GM23338 (cell line): ENCODE measurements at regions not wholly inside any gene's neighbourhood (a gene's known extent, or its start where the extent isn't known, plus 50 kb on each side); places are given as distances from the start of the nearest gene placed in this dataset.
A peak's percentile ranks its signal among the peaks of the same experiment; 100 is the strongest.

ENCODE experiments used
- ATAC-seq: fragments of 200-7000 bp; cut with Tn5 transposase; 3 replicates; pipeline ENCODE4 v1.9.1; 2020
- DNase-seq: peaks from one replicate; pipeline ENCODE4 v3.0.0-alpha.2; 2015; ENCODE audit warnings: low spot score
- H2AFZ ChIP-seq: fragments of 200-600 bp; sonication (generic); 2 replicates; pipeline ENCODE4 v1.8.0; 2016; ENCODE audit warnings: antibody characterized with exemption, mild to moderate bottlenecking, moderate library complexity
- H3F3A ChIP-seq: fragments of 200-600 bp; sonication (generic); replicated peaks from 2 replicates; pipeline ENCODE4 v1.8.0; 2017; ENCODE audit warnings: antibody characterized with exemption, mixed run types, low read depth
- H3K27ac ChIP-seq: fragments of 200-600 bp; sonication (generic); 2 replicates; pipeline ENCODE4 v1.6.1; 2016; ENCODE audit warnings: low read depth
- H3K27me3 ChIP-seq: fragments of 200-600 bp; sonication (generic); 2 replicates; pipeline ENCODE4 v1.8.0; 2016; ENCODE audit warnings: mild to moderate bottlenecking, mixed run types, moderate library complexity; ENCODE audit not compliant: insufficient read depth
- H3K36me3 ChIP-seq: fragments of 200-600 bp; sonication (generic); 2 replicates; pipeline ENCODE4 v1.8.0; 2016; ENCODE audit warnings: mild to moderate bottlenecking; ENCODE audit not compliant: insufficient read depth
- H3K4me1 ChIP-seq: fragments of 200-600 bp; sonication (generic); 2 replicates; pipeline ENCODE4 v1.8.0; 2016; ENCODE audit warnings: mild to moderate bottlenecking, moderate library complexity; ENCODE audit not compliant: insufficient read depth
- H3K4me2 ChIP-seq: fragments of 200-600 bp; sonication (generic); 2 replicates; pipeline ENCODE4 v1.7.1; 2017; ENCODE audit warnings: mixed run types
- H3K4me3 ChIP-seq: fragments of 200-600 bp; sonication (generic); 2 replicates; pipeline ENCODE4 v1.6.1; 2016; ENCODE audit warnings: mixed run types
- H3K79me2 ChIP-seq: fragments of 200-600 bp; sonication (generic); replicated peaks from 2 replicates; pipeline ENCODE4 v1.8.0; 2017; ENCODE audit warnings: mild to moderate bottlenecking; ENCODE audit not compliant: insufficient read depth
- H3K9me2 ChIP-seq: fragments of 200-600 bp; sonication (generic); 2 replicates; pipeline ENCODE4 v1.8.0; 2017; ENCODE audit not compliant: insufficient read depth
- H4K20me1 ChIP-seq: fragments of 200-600 bp; sonication (generic); replicated peaks from 2 replicates; pipeline ENCODE4 v1.8.0; 2017; ENCODE audit warnings: mild to moderate bottlenecking; ENCODE audit not compliant: insufficient read depth
- H3K27ac Mint-ChIP-seq: 2 replicates; pipeline ENCODE4 v1.8.0; 2020; ENCODE audit warnings: inconsistent platforms, mild to moderate bottlenecking, moderate library complexity, mixed read lengths
- H3K27me3 Mint-ChIP-seq: 3 replicates; pipeline ENCODE4 v1.8.0; 2022; ENCODE audit warnings: low read depth, mild to moderate bottlenecking, moderate library complexity, mixed read lengths, inconsistent platforms; ENCODE audit not compliant: insufficient read depth, poor library complexity
- H3K36me3 Mint-ChIP-seq: 3 replicates; pipeline ENCODE4 v1.8.0; 2021; ENCODE audit warnings: low read depth, mild to moderate bottlenecking, inconsistent platforms, moderate library complexity, mixed read lengths
- H3K4me1 Mint-ChIP-seq: 3 replicates; pipeline ENCODE4 v1.8.0; 2020; ENCODE audit warnings: mild to moderate bottlenecking, inconsistent platforms, mixed read lengths
- H3K4me3 Mint-ChIP-seq: 3 replicates; pipeline ENCODE4 v1.8.0; 2021; ENCODE audit warnings: moderate library complexity, mild to moderate bottlenecking, inconsistent platforms, mixed read lengths
- H3K9me3 Mint-ChIP-seq: 3 replicates; pipeline ENCODE4 v1.8.0; 2020; ENCODE audit warnings: moderate library complexity, mild to moderate bottlenecking, inconsistent platforms, mixed read lengths
- CTCF ChIP-seq, 2 experiments: fragments of 200-600 bp in 1 of 2; sonication (generic) in 1 of 2; conservative IDR thresholded peaks; 2 replicates each; pipeline versions ENCODE4 v1.5.1 to v1.6.1; 2016 to 2017; ENCODE audit warnings: antibody characterized with exemption in 2 of 2, low read depth in 2 of 2, mild to moderate bottlenecking in 2 of 2, moderate library complexity in 1 of 2
- ETS1 ChIP-seq: IDR thresholded peaks from 2 replicates; pipeline ENCODE4 v1.6.1; 2016; ENCODE audit warnings: antibody characterized with exemption
- EZH2 ChIP-seq: fragments of 200-600 bp; sonication (generic); IDR thresholded peaks from one replicate; pipeline ENCODE4 v1.8.0; 2017; ENCODE audit warnings: antibody characterized with exemption, mild to moderate bottlenecking, low read depth; ENCODE audit not compliant: unreplicated experiment
- EZH2phosphoT487 ChIP-seq: fragments of 200-600 bp; sonication (generic); IDR thresholded peaks from one replicate; pipeline ENCODE4 v1.8.1; 2018; ENCODE audit warnings: antibody characterized with exemption; ENCODE audit not compliant: unreplicated experiment
- JUNB ChIP-seq: IDR thresholded peaks from one replicate; pipeline ENCODE4 v1.6.1; 2016; ENCODE audit warnings: antibody characterized with exemption; ENCODE audit not compliant: unreplicated experiment
- NANOG ChIP-seq: IDR thresholded peaks from 2 replicates; pipeline ENCODE4 v1.6.1; 2016; ENCODE audit warnings: antibody characterized with exemption, borderline replicate concordance
- POLR2AphosphoS5 ChIP-seq: IDR thresholded peaks from 2 replicates; pipeline ENCODE4 v1.6.1; 2016; ENCODE audit warnings: antibody characterized with exemption, low read depth
- STAT1 ChIP-seq: IDR thresholded peaks from one replicate; pipeline ENCODE4 v1.6.1; 2016; ENCODE audit warnings: antibody characterized with exemption; ENCODE audit not compliant: unreplicated experiment
- ZNF331 ChIP-seq: fragments of 250-450 bp; sonication (Bioruptor Pico); IDR thresholded peaks from 2 replicates; pipeline ENCODE4 v1.5.0; 2020; ENCODE audit warnings: low read depth, mild to moderate bottlenecking, moderate library complexity
- ZNF462 ChIP-seq: fragments of 250-450 bp; sonication (Bioruptor Pico); IDR thresholded peaks from 2 replicates; pipeline ENCODE4 v1.5.0; 2020; ENCODE audit warnings: mild to moderate bottlenecking, moderate library complexity

- no peak overlapping the region for H2AFZ ChIP-seq
- no peaks in the 10 kb centered on the region for H3K36me3 ChIP-seq
- H3K4me2 ChIP-seq = no peak overlapping the region
- Mint-ChIP-seq H3K9me3 (no peaks in the 10 kb centered on the region), H3K36me3 (no peaks in the 10 kb centered on the region), H3K27me3 (peaks cover 10% of the 10 kb centered on the region), H3K4me1 (peaks cover 9% of the 10 kb centered on the region; the same call in 2 of the 3 replicates), H3K27ac (no peak overlapping the region), H3K4me3 (no peak overlapping the region)
- TF ChIP-seq EZH2phosphoT487 = no peak
- no peak for TF ChIP-seq JUNB
- no peak for TF ChIP-seq ZNF331 (CRISPR knock-in tag)
- no peak for TF ChIP-seq EZH2
- TF ChIP-seq CTCF (conservative IDR thresholded peaks at IDR 0.05; ENCODE audit: low read depth in 2 of 2) = no peak
- no peak for TF ChIP-seq POLR2AphosphoS5
- TF ChIP-seq STAT1 = no peak
- no peak for TF ChIP-seq NANOG
- no peak for TF ChIP-seq ETS1
- H3K9me2 ChIP-seq = no peaks in the 10 kb centered on the region
- H3K4me1 ChIP-seq = no peaks in the 10 kb centered on the region; the same call in 1 of the 2 replicates
- no peaks in the 10 kb centered on the region for H3K79me2 ChIP-seq
- ATAC-seq (no peak), DNase-seq (no peak)
- H3K27me3 ChIP-seq = no peaks in the 10 kb centered on the region
- H3K27ac ChIP-seq = no peak overlapping the region
- H4K20me1 ChIP-seq = no peaks in the 10 kb centered on the region
- H3F3A ChIP-seq = no peaks in the 10 kb centered on the region
- H3K4me3 ChIP-seq = no peak overlapping the region
Observed at GRCh38 chr6:44725070-44725469, 337.6 kb downstream of the CDC5L start.

GRCh38 chr6:44727651-44728630, 340.4 kb downstream of the CDC5L start:
- Histone ChIP-seq H3K9me2 (no peaks in the 10 kb centered on the region), H3K4me3 (no peak overlapping the region), H3K27me3 (no peaks in the 10 kb centered on the region), H3K36me3 (no peaks in the 10 kb centered on the region), H3K79me2 (no peaks in the 10 kb centered on the region), H2AFZ (peak overlapping the region; percentile 87), H3K27ac (no peak overlapping the region), H4K20me1 (no peaks in the 10 kb centered on the region), H3F3A (no peaks in the 10 kb centered on the region), H3K4me2 (no peak overlapping the region), H3K4me1 (no peaks in the 10 kb centered on the region; the same call in 1 of the 2 replicates)
- Mint-ChIP-seq H3K4me1 (peaks cover 12% of the 10 kb centered on the region; the same call in 2 of the 3 replicates), H3K27ac (no peak overlapping the region), H3K36me3 (no peaks in the 10 kb centered on the region), H3K4me3 (no peak overlapping the region), H3K27me3 (peaks cover 10% of the 10 kb centered on the region), H3K9me3 (no peaks in the 10 kb centered on the region)
- no peak for ATAC-seq
- peak; percentile 10 for DNase-seq
- TF ChIP-seq ZNF462 (CRISPR knock-in tag) = no peak
